GM12873 (cell line): ENCODE measurements at regions not wholly inside any gene's neighbourhood (a gene's known extent, or its start where the extent isn't known, plus 50 kb on each side); places are given as distances from the start of the nearest gene placed in this dataset.

Experiments used
- TF ChIP-seq, protein P1 (sequence below): IDR thresholded peaks from 2 replicates; pipeline ENCODE4 v1.5.1; 2012; ENCODE audit warnings: low read depth, mild to moderate bottlenecking, moderate library complexity, low read length, control low read depth; ENCODE audit not compliant: insufficient read depth; ENCODE audit errors: missing control alignments

DNA sequence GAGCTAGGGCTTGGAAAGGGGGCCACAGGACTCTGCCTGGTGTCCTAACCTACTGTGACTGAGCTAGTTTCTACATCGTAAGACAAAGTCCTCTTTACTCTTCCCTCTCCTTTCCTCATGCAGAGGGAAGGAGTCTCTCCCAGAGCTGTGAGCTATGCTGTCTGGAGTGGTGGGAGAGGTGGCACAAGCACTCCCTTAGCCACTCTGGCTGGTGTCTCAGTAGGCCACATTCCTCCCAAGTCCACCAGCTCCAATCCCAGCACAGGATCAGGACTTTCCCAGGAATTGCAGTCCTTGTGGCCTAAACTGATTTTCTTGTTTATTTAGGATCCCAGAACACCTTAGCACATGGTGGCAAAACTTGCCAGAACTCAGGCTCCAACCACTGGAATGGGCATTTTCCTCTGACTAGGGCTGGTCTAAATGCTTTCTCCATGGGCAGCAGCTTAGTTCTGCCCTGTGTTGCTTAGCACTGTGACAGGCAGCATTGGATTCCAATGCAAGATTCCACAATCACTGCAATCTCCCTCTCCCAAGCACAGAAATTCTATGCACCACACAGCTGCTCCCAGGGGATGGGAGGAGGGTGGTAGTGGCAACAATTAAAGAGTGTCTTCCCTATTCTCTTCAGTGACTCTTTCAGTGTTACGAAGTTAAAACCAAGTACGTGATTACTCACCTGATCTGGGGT is 733.3 kb downstream of the HACE1 start:
- TF ChIP-seq, protein P1, sequence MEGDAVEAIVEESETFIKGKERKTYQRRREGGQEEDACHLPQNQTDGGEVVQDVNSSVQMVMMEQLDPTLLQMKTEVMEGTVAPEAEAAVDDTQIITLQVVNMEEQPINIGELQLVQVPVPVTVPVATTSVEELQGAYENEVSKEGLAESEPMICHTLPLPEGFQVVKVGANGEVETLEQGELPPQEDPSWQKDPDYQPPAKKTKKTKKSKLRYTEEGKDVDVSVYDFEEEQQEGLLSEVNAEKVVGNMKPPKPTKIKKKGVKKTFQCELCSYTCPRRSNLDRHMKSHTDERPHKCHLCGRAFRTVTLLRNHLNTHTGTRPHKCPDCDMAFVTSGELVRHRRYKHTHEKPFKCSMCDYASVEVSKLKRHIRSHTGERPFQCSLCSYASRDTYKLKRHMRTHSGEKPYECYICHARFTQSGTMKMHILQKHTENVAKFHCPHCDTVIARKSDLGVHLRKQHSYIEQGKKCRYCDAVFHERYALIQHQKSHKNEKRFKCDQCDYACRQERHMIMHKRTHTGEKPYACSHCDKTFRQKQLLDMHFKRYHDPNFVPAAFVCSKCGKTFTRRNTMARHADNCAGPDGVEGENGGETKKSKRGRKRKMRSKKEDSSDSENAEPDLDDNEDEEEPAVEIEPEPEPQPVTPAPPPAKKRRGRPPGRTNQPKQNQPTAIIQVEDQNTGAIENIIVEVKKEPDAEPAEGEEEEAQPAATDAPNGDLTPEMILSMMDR, result no peak

DNA sequence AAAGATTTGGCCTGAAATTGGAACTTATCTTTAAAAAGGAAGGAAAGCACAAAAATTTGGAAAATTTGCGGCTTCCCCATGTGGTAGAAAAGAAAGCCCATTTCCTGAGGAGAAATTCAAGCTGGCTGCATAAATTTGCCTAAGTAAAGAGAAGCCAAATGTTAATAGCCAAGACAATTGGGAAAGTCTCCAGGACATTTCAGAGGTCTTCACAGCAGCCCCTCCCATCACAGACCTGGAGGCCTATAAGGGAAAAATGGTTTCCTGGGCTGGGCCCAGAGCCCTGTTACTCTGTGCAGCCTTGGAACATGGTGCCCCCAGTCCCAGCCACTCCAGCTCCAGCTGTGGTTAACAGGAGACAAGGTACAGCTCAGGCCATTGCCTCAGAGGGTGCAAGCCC is 736.5 kb downstream of the HACE1 start:
- TF ChIP-seq, protein P1, result no peak

DNA sequence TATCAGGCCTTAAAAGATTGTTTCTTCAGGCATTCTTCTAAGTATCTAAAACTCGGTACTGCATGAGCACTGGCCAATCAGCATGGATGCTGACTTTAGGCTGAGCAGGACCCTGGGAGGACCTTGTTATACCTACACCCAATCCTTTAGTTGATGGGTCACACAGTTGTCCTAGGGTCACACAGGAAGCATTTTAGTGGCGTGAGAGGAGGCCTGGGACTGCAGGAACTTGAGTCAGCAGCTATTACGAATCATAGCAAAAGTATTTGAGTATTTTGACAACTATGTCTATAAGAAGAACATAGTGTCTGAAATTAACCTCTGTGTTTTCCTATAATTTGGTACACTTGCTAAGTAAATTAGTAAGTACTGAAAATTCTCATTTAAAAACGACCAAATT is 741.4 kb downstream of the HACE1 start:
- TF ChIP-seq, protein P1, result no peak

DNA sequence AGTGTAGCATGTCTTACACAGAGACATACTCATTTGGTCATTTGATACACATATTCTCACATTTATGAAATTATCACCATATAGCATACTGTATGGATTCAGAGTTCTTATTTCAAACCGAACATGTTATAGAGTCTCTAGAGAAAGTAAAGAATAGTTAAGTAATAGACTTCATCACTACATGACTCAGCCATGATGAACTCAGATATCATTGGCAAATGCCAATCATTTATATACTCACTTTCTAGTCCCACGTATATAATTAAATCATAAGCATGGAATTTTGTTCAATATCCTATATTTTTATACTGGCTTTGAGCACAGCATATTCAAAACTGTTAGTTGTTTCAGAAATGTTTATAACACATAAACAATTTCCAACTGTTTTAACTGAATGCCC is 749.9 kb downstream of the HACE1 start:
- TF ChIP-seq, protein P1, result no peak

DNA sequence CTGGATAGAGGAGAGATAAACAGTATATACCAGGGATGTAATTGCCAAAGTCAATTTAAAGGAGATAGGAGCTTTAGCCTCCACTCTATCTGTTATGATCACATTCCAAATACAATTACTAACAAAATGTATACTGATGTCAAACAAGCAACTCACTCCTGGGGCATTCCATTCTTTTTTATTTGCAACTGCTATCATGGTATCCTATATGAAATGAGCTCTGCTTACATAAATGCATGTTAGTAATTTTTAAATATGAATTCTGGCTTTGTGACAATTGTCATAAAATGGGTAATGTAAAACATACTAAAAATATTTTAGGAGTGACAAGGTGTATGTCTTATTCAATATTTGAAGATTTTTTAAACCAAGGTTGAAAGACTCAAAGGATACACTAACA is 751.1 kb downstream of the HACE1 start:
- TF ChIP-seq, protein P1, result no peak

DNA sequence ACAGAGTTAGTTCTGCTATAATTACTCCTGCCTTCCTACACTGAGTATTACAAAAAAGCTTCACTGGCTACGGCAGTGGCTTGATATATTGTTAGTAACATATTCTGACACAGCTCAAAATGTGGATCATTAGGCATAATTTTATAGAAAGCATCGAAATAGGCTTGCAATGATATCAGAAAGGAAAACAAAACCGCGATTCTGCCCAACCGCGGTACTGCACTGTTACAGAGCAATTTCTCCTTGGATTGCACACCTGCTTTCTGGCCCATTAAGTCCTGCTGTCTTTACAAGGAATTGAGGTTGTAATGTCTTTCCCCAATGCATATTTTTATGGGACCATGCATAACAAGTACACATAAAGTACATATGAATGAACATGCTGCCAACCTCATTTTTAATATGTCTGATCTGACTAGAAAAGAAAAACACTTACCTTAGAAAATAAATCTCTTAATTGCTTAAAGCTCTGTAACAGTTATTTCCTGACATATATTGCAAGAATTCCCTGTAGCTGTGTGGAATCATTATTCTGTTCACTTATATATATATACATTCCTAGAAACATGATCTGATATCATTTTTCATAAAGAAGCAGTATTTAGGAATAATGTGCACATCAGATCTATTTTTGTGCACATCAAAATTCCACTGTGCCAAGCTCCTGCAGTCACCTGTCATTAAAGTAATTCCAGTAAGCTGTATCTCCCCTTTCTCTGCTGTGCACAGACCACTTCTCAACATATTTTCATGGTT is 763.9 kb downstream of the HACE1 start:
- TF ChIP-seq, protein P1, result no peak

DNA sequence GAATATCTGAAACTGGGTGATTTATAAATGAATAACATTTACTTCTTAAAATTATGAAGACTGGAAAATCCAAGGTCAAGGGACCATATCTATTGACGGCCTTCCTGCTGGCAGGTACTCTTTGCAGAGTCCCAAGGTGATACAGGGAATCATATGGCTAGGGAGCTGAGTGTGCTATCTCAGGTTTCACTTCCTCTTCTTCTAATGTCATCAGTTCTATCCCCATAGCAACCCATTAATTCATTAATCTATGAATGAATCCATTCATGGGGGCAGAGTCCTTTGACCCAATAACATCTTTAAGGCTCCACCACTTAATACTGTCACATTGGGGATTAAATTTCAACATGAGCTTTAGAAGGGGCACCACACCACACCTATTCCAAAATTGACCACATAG is 772.0 kb downstream of the HACE1 start:
- TF ChIP-seq, protein P1, result no peak
